Skin of body (tissue), 1 donor: ENCODE measurements at regions not wholly inside any gene's neighbourhood (a gene's known extent, or its start where the extent isn't known, plus 50 kb on each side); places are given as distances from the start of the nearest gene placed in this dataset.
"Not testable (repeated sequence)": the region's sequence is repeated elsewhere in the genome, so short reads cannot be mapped to it uniquely, and the experiment has no call there.

Experiments
- DNase-seq: peaks from one replicate; lab custom pipeline; 2025; lab: John Stamatoyannopoulos, UW

DNA sequence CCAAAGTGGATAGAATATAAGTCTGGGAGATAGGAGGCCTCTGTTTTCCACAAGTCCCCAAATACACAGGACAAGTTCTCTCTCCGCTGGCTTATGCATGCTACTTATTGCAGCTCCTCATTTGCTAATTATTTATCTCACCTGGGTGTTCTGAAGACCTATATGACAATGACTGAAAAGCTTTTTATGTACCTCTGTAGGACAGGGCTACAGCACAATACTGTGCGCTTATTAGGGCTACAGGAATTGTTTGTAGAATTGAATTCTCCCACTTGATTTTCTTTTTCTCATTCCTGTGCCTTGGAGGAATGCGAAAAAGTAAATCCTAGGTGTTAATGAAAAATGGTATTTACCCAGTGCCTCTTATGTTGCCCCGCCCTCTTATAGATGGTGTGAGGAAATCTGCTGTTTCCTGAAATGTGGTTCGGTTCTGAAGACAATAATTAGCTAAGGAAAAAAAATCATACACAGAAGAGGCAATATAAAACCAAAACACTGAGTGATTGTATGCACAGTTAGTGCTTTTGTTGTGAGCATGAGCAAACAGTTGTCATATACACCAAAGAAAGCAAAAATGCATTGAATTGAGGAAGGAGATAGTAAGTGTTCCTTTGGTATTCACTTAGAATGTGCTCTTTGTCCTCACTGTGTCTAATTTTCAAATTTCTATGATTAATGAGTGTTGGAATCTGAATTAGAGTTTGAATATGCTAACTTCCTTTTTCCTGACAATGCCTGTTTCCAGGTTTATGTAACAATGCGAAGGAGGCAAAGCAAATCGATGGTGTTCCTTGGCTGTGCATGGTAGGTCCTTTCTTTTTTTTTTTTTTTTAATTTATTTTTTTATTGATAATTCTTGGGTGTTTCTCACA, 78.7 kb upstream of the PNPT1 start:
- no peak for DNase-seq

DNA sequence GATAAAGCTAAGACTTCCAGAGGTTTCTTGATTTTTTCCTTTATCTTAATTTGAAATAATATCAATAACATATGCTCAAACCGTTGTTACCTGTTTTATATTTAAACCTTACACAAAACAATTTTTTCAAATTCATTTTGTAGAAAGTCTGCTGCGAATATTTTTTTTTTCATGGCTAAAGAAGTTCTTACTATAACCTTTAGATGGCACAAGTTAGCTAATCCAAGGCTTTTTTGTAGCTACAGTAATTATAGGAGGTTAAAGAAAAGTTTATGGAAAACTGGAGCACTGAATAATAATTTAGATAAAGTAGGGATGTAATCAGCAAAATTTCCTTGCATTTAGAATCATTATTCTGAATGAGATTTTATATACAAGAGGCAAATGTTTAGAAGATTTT, 78.0 kb upstream of the PNPT1 start:
- no peak for DNase-seq

DNA sequence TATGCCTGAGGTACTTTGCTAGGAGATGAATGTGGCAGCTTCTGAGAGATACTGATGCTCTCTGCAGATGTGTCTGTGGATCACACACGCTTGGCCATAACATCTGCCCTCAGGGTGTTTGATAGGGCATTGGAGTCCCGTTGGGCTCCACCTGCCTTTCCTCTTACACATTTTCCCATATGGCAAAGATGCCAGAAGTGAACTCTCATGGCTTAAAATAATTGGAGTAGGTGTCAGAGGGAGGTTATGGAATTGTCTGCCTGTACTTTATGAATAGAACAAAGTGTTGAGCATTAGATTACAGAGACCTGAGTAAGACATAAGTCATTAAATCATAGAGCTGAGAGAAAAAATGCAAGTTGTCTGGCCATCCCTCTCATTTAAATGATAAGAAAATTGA, 75.3 kb upstream of the PNPT1 start:
- no peak for DNase-seq

- no peak for DNase-seq
Observed at GRCh38 chr2:55766947-55767346, 73.3 kb upstream of the PNPT1 start.

GRCh38 chr2:55765708-55766107, 72.1 kb upstream of the PNPT1 start:
- DNase-seq: not testable (repeated sequence)

GRCh38 chr2:55763721-55764120, 70.1 kb upstream of the PNPT1 start:
- no peak for DNase-seq

DNA sequence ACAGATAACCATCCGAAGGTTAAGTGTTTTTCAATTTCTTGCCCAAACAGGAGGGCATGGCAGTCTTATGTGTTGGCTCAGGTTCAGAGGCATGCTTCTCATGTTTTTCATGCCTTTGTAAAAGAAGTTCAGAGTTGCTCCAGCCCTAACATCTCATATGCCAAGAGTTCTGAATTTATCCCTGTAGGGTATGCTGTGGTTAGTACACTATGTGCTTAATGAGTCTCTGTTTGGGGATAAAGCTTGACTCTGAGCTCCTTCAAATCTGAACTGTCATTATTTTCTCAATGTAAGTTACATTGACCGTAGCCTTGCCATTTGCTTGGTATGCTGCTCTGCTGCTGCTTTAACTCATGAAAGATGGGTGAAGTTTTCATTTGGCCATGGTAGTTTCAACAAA, 67.9 kb upstream of the PNPT1 start:
- DNase-seq: no peak

- no peak for DNase-seq
Observed at GRCh38 chr2:55761024-55761423, 67.4 kb upstream of the PNPT1 start.

- DNase-seq: no peak
Observed at GRCh38 chr2:55760125-55760524, 66.5 kb upstream of the PNPT1 start.

DNA sequence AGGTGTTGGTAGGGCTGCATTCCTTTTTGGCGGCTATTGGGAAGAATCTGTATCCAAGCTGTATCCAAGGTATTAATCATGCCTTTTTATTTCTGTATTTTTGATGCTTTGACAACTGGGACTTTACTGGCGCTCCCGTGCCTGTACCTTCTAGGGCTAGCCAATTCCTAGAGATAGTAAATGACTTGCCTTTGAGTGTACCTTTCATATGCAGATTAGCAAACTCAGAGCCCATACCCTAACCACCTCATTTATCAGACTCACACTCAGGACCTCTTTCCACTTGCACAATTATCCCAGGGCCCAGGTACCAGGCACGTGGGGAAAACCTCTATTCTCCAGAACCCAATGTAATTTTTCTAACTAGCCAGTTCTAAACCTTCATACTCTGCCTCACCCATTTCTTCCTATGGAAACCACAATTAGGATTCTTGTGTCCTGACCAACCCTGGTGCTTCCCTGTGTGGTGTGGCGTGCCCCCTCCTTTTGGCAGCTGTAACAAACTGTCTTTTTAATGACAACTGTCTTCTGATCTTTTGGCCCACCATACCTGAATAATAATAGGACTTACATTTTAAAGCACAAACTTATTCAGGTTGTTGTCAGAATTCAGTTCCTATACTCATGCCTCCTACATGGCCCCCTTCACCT, 65.8 kb upstream of the PNPT1 start:
- no peak for DNase-seq

DNA sequence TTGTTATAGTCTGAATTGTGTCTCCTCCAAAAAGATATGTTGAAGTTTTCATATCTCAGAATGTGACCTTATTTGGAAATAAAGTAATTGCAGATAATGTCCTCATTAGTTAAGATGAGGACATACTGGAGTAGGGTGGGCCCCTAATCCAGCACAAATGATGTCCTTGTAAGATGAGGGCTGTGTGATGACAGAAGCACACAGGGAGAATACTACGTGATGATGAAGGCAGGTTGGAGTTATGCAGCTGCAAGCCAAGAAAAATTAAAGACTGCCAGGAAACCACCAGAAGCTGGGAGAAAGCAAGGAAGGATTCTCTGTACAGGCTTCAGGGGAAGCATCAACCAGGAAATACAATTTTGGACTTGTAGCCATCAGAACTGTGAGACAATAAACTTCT, 58.3 kb upstream of the PNPT1 start:
- no peak for DNase-seq

- DNase-seq: no peak
Observed at GRCh38 chr2:55743583-55743982, 49.9 kb upstream of the PNPT1 start.
